Tibial nerve (tissue), 4 donors: ENCODE measurements at regions not wholly inside any gene's neighbourhood (a gene's known extent, or its start where the extent isn't known, plus 50 kb on each side); places are given as distances from the start of the nearest gene placed in this dataset.

ENCODE experiments used
- DNase-seq, 2 donors: peaks; one replicate each; pipeline ENCODE4 v3.0.0-alpha.2; 2019; ENCODE audit warnings: low spot score in 2 of 2
- H3K27ac ChIP-seq, 4 donors: fragments of 200-600 bp; sonication (generic) in 3 of 4; one replicate each; pipeline ENCODE4 v1.5.1; 2017 to 2019; ENCODE audit warnings: mild to moderate bottlenecking in 1 of 4
- H3K27me3 ChIP-seq, 2 donors: fragments of 200-600 bp; sonication (generic) in 1 of 2; one replicate each; pipeline versions ENCODE4 v1.5.1 to v1.6.0; 2017 to 2019
- H3K36me3 ChIP-seq, 3 donors: fragments of 200-600 bp; sonication (generic); one replicate each; pipeline ENCODE4 v1.5.1; 2018 to 2019
- H3K4me1 ChIP-seq, 4 donors: fragments of 200-600 bp; sonication (generic) in 3 of 4; one replicate each; pipeline ENCODE4 v1.5.1; 2017 to 2019
- H3K4me3 ChIP-seq, 4 donors: fragments of 200-600 bp; sonication (generic) in 3 of 4; one replicate each; pipeline ENCODE4 v1.5.1; 2017 to 2019; ENCODE audit warnings: mild to moderate bottlenecking in 1 of 4, moderate library complexity in 1 of 4
- H3K9me3 ChIP-seq, 4 donors: fragments of 200-600 bp; sonication (generic) in 3 of 4; one replicate each; pipeline ENCODE4 v1.5.1; 2017 to 2019
- EP300 ChIP-seq, 2 donors: sonication (generic); formaldehyde crosslinking; IDR thresholded peaks; one replicate each; pipeline ENCODE4 v1.6.1; 2017; ENCODE audit warnings: antibody characterized with exemption in 2 of 2, mild to moderate bottlenecking in 1 of 2
- POLR2A ChIP-seq, 2 donors: fragments of 450-650 bp; IDR thresholded peaks; one replicate each; pipeline ENCODE4 v1.6.1; 2017; ENCODE audit warnings: antibody characterized with exemption in 2 of 2, mild to moderate bottlenecking in 2 of 2, moderate library complexity in 2 of 2
- WGBS, 2 donors: methylation state at CpG; one replicate each; pipeline ENCODE4 v1.1.5; 2018; 5-methylcytosine and 5-hydroxymethylcytosine counted together
- TF ChIP-seq, protein P1 (sequence below), 5 experiments: fragments of 200-600 bp in 3 of 5; fragments of 450-650 bp in 2 of 5; sonication (generic) in 3 of 5; IDR thresholded peaks; one replicate each; pipeline ENCODE4 v1.5.1; 2016 to 2019; ENCODE audit warnings: antibody characterized with exemption in 5 of 5, mild to moderate bottlenecking in 3 of 5, moderate library complexity in 2 of 5

- Histone ChIP-seq H3K4me1 (no peaks in the 10 kb centered on the region), H3K27me3 (no peaks in the 10 kb centered on the region), H3K9me3 (no peaks in the 10 kb centered on the region), H3K27ac (no peak overlapping the region), H3K4me3 (no peak overlapping the region), H3K36me3 (no peaks in the 10 kb centered on the region)
- 42 to 46% methylated on average over 5 of the region's 5 CpGs for WGBS, 2 donors
- TF ChIP-seq EP300 (IDR thresholded peaks at IDR 0.05), result no peak
- no peak for TF ChIP-seq POLR2A (IDR thresholded peaks at IDR 0.05)
- TF ChIP-seq, protein P1, sequence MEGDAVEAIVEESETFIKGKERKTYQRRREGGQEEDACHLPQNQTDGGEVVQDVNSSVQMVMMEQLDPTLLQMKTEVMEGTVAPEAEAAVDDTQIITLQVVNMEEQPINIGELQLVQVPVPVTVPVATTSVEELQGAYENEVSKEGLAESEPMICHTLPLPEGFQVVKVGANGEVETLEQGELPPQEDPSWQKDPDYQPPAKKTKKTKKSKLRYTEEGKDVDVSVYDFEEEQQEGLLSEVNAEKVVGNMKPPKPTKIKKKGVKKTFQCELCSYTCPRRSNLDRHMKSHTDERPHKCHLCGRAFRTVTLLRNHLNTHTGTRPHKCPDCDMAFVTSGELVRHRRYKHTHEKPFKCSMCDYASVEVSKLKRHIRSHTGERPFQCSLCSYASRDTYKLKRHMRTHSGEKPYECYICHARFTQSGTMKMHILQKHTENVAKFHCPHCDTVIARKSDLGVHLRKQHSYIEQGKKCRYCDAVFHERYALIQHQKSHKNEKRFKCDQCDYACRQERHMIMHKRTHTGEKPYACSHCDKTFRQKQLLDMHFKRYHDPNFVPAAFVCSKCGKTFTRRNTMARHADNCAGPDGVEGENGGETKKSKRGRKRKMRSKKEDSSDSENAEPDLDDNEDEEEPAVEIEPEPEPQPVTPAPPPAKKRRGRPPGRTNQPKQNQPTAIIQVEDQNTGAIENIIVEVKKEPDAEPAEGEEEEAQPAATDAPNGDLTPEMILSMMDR (IDR thresholded peaks at IDR 0.05), result no peak
- DNase-seq, result no peak
Observed at GRCh38 chr5:77157732-77158532, 52.5 kb upstream of the PDE8B start.

GRCh38 chr5:77156379-77156778 lies 54.1 kb upstream of the PDE8B start:
- H3K9me3 ChIP-seq, result no peaks in the 10 kb centered on the region
- H3K36me3 ChIP-seq, result no peaks in the 10 kb centered on the region
- DNase-seq, result no peak
- no peak overlapping the region for H3K4me3 ChIP-seq
- no peaks in the 10 kb centered on the region for H3K27me3 ChIP-seq
- TF ChIP-seq EP300 (IDR thresholded peaks at IDR 0.05), result no peak
- TF ChIP-seq, protein P1 (IDR thresholded peaks at IDR 0.05), result no peak
- WGBS, 2 donors, result 53 to 64% methylated on average over 3 of the region's 3 CpGs
- H3K27ac ChIP-seq, result peak overlapping the region in 1 of 4 donors; percentile 50
- H3K4me1 ChIP-seq, result no peaks in the 10 kb centered on the region

- WGBS, 2 donors, result 87 to 91% methylated on average over 8 of the region's 8 CpGs
- TF ChIP-seq POLR2A (IDR thresholded peaks at IDR 0.05) (no peak), EP300 (IDR thresholded peaks at IDR 0.05) (no peak)
- TF ChIP-seq, protein P1 (IDR thresholded peaks at IDR 0.05), result no peak
Observed at GRCh38 chr5:77155179-77155785, 55.2 kb upstream of the PDE8B start.

DNA sequence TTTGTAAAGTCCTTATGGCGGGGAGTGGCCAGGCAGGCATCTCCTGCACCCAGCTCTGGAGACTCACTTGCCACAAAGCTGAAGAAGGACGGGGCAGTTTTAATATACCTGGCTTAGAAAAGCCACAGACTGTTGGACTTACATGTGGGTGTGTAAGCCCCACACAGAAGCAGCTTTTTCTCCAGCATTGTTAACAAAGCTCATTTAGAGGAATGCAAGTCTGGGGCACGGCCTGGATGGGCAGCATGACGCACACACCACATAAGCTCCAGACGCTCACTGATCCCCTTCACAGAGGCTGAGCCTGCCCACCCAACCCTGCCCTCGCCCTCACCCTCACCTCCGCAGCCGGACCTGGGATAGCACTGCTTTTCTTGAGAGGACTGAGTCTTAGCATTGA lies 58.0 kb upstream of the PDE8B start:
- 34 to 65% methylated on average over 6 to 8 of the region's 8 CpGs for WGBS, 2 donors
- Histone ChIP-seq H3K27me3 (no peaks in the 10 kb centered on the region), H3K36me3 (no peaks in the 10 kb centered on the region), H3K4me1 (no peaks in the 10 kb centered on the region), H3K4me3 (no peak overlapping the region), H3K9me3 (no peaks in the 10 kb centered on the region), H3K27ac (no peak overlapping the region)
- TF ChIP-seq, protein P1 (IDR thresholded peaks at IDR 0.05), result no peak
- no peak for TF ChIP-seq EP300 (IDR thresholded peaks at IDR 0.05)
- TF ChIP-seq POLR2A (IDR thresholded peaks at IDR 0.05), result no peak
- DNase-seq, result no peak

More at GRCh38 chr5:77155179-77155785, 55.2 kb upstream of the PDE8B start:
- no peaks in the 10 kb centered on the region for H3K27me3 ChIP-seq
- no peaks in the 10 kb centered on the region for H3K9me3 ChIP-seq
- H3K27ac ChIP-seq, result no peak overlapping the region
- no peak for DNase-seq
- no peaks in the 10 kb centered on the region for H3K36me3 ChIP-seq
- H3K4me1 ChIP-seq, result no peaks in the 10 kb centered on the region
- H3K4me3 ChIP-seq, result no peak overlapping the region

- Histone ChIP-seq H3K4me3 (no peak overlapping the region), H3K27ac (no peak overlapping the region), H3K27me3 (no peaks in the 10 kb centered on the region), H3K9me3 (no peaks in the 10 kb centered on the region), H3K4me1 (peaks cover 0 to 2% (median 0%) of the 10 kb centered on the region in 4 donors), H3K36me3 (no peaks in the 10 kb centered on the region)
- DNase-seq, result no peak
- TF ChIP-seq, protein P1 (IDR thresholded peaks at IDR 0.05), result no peak
- TF ChIP-seq POLR2A (IDR thresholded peaks at IDR 0.05) (no peak), EP300 (IDR thresholded peaks at IDR 0.05) (no peak)
- WGBS, 2 donors, result 94 to 100% methylated on average over 1 of the region's 1 CpG
Observed at GRCh38 chr5:77151501-77151900, 59.0 kb upstream of the PDE8B start.
